ENCODE measurements at regions not wholly inside any gene's neighbourhood (a gene's known extent, or its start where the extent isn't known, plus 50 kb on each side); places are given as distances from the start of the nearest gene placed in this dataset.
"Not testable (repeated sequence)": the region's sequence is repeated elsewhere in the genome, so short reads cannot be mapped to it uniquely, and the experiment has no call there.

GRCh38 chr5:43798740-43799139 lies 195.8 kb downstream of the NNT start:
- no peaks in the 10 kb centered on the region for H3K36me3 ChIP-seq (ENCODE audit: control insufficient read depth in 2 of 2, insufficient read depth in 1 of 2, low read length in 2 of 2)
- ChIA-PET POLR2A (no interaction called here), CTCF (interaction anchor here (0.6 kb wide), 1 partner anchor 92 kb away, joined by 4 read pairs; no protein-coding TSS in a partner anchor)
- no peak overlapping the region for H3K4me3 ChIP-seq (ENCODE audit: low read depth, low read length)
- no peaks in the 10 kb centered on the region for H3K9me3 ChIP-seq (ENCODE audit: control insufficient read depth, insufficient read depth, low read depth, low read length)
- no peaks in the 10 kb centered on the region for H3K4me1 ChIP-seq (ENCODE audit: control insufficient read depth, insufficient read depth, low read length)
- TF ChIP-seq ZNF513 (tag by site-specific recombination; IDR thresholded peaks at IDR 0.05), result no peak
- TF ChIP-seq ZNF558 (tag by site-specific recombination; IDR thresholded peaks at IDR 0.05), result no peak
- TF ChIP-seq HOXC10 (CRISPR knock-in tag; IDR thresholded peaks at IDR 0.05), result no peak
- TF ChIP-seq ZNF830 (tag by site-specific recombination; IDR thresholded peaks at IDR 0.05; ENCODE audit: low read depth), result no peak
- TF ChIP-seq ZNF132 (tag by site-specific recombination; IDR thresholded peaks at IDR 0.05; ENCODE audit: borderline replicate concordance), result no peak
- no peak for TF ChIP-seq ZNF248 (tag by site-specific recombination; IDR thresholded peaks at IDR 0.05)
- no peak for TF ChIP-seq ZNF169 (tag by site-specific recombination; IDR thresholded peaks at IDR 0.05)
- TF ChIP-seq ZBTB7A (tag by site-specific recombination; IDR thresholded peaks at IDR 0.05; ENCODE audit: low read depth), result no peak
- no peak for TF ChIP-seq ZNF670 (tag by site-specific recombination; IDR thresholded peaks at IDR 0.05; ENCODE audit: low read depth)
- TF ChIP-seq ZEB2 (tag by site-specific recombination; IDR thresholded peaks at IDR 0.05), result no peak
- TF ChIP-seq SCRT1 (tag by site-specific recombination; IDR thresholded peaks at IDR 0.05; ENCODE audit: borderline replicate concordance), result no peak
- TF ChIP-seq PRDM4 (tag by site-specific recombination; IDR thresholded peaks at IDR 0.05), result no peak
- no peak for TF ChIP-seq GLIS1 (tag by site-specific recombination; IDR thresholded peaks at IDR 0.05)
- TF ChIP-seq ZNF10 (tag by site-specific recombination; IDR thresholded peaks at IDR 0.05), result no peak
- TF ChIP-seq ZNF560 (tag by site-specific recombination; IDR thresholded peaks at IDR 0.05; ENCODE audit: borderline replicate concordance), result no peak
- TF ChIP-seq YY1 (tag by site-specific recombination; IDR thresholded peaks at IDR 0.05), result no peak
- no peak for TF ChIP-seq ZNF664 (tag by site-specific recombination; IDR thresholded peaks at IDR 0.05)
- TF ChIP-seq ZNF148 (tag by site-specific recombination; IDR thresholded peaks at IDR 0.05; ENCODE audit: borderline replicate concordance), result no peak
- TF ChIP-seq ZNF433 (tag by site-specific recombination; IDR thresholded peaks at IDR 0.05; ENCODE audit: low read depth), result no peak
- no peak overlapping the region for H3K27ac ChIP-seq (ENCODE audit: extremely low read depth, low read depth, low read length)

- POLR2A ChIA-PET; H3K9me3 ChIP-seq (ENCODE audit: control insufficient read depth, insufficient read depth, low read depth, low read length); H3K36me3 ChIP-seq (ENCODE audit: control insufficient read depth in 2 of 2, insufficient read depth in 1 of 2, low read length in 2 of 2); H3K4me1 ChIP-seq (ENCODE audit: control insufficient read depth, insufficient read depth, low read length); H3K4me3 ChIP-seq (ENCODE audit: low read depth, low read length); H3K27ac ChIP-seq (ENCODE audit: extremely low read depth, low read depth, low read length): not testable (repeated sequence)
- CTCF ChIA-PET, result interaction anchor here (0.6 kb wide), 1 partner anchor 1411 kb away, joined by 3 read pairs; no protein-coding TSS in a partner anchor
These were observed 188.9 kb downstream of the NNT start for GRCh38 chr5:43791880-43792279.

All from HEK293 (cell line).